ENCODE measurements at regions not wholly inside any gene's neighbourhood (a gene's known extent, or its start where the extent isn't known, plus 50 kb on each side); places are given as distances from the start of the nearest gene placed in this dataset.
A peak's percentile ranks its signal among the peaks of the same experiment; 100 is the strongest.

GRCh38 chr9:4435197-4435596, 55.1 kb upstream of the SLC1A1 start:
- peaks cover 5 to 7% of the 10 kb centered on the region in 2 donors for H3K9me3 Mint-ChIP-seq
- H3K4me1 Mint-ChIP-seq (ENCODE audit: low read depth), result no peaks in the 10 kb centered on the region
- peaks cover 0 to 3% of the 10 kb centered on the region in 2 donors for H3K36me3 Mint-ChIP-seq (ENCODE audit: insufficient read depth in 2 of 2)
- H3K27me3 Mint-ChIP-seq (ENCODE audit: low read depth), result no peaks in the 10 kb centered on the region
- no peak overlapping the region for H3K27ac Mint-ChIP-seq
- ATAC-seq (replicated peaks in 1 of 2) (no peak), DNase-seq (no peak)
- H3K4me3 Mint-ChIP-seq, result no peak overlapping the region

DNA sequence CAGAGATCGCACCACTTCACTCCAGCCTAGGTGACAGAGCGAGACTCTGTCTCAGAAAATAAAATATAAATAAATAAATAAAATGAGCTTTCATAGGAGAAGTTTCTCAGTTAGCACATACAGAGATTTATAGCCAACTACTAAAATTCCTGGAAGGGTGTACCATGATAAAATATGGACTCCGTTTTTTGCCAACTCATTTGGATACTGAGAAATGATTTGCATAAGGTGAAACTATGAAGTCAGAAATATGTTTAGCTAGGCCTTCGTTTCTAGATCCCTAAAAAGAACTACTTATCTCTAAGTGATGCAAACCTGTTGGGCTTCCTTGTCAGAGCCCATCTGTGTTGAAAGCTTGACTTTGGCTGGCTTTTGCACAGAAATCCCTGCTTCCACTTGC, 56.9 kb upstream of the SLC1A1 start:
- Mint-ChIP-seq H3K27ac (no peak overlapping the region), H3K36me3 (ENCODE audit: insufficient read depth in 2 of 2) (no peaks in the 10 kb centered on the region), H3K9me3 (no peaks in the 10 kb centered on the region), H3K4me1 (ENCODE audit: low read depth) (no peaks in the 10 kb centered on the region), H3K27me3 (ENCODE audit: low read depth) (no peaks in the 10 kb centered on the region), H3K4me3 (no peak overlapping the region)
- no peak for DNase-seq
- ATAC-seq (replicated peaks in 1 of 2), result no peak

DNA sequence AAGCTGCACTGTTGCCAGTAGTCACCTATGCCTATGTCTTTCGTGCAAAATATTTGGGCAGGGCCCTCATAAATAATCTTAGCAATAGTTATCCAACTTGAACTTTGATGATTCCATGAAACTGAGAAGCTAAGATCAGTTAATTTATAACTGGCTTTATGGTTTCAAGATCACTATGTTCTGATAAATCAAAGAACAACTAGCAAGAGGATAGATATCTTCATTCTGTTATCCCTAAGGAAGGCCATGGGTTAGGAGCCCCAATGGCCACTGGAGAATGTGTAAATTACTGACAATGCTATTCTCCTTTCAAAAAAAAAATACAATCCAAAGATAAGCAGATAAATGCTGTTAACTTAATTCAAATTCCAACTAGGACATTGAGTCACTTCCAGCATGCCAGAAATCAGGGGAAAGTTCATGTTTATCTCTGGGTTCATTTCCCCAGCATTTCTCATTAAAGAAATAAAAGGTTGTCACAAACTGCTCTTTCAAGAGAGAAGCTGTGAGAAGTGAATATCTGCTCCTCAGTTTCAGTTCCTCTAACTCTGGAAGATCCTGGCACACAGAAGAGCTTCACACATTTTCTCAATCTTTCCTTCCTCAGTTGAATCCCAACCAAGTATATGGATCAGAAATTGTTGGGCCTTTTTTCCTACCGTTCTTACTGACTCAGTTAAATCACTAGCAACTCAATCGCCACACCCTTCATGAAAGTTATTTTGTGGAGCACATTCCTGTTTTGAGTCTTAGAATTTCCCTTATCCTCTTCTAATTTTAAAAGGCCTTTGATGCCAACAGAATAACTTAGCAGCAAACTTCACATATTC, 59.6 kb upstream of the SLC1A1 start:
- no peak overlapping the region for H3K27ac Mint-ChIP-seq
- ATAC-seq (replicated peaks in 1 of 2), result no peak
- H3K4me3 Mint-ChIP-seq, result no peak overlapping the region
- no peaks in the 10 kb centered on the region for H3K9me3 Mint-ChIP-seq
- no peaks in the 10 kb centered on the region for H3K27me3 Mint-ChIP-seq (ENCODE audit: low read depth)
- H3K4me1 Mint-ChIP-seq (ENCODE audit: low read depth), result no peaks in the 10 kb centered on the region
- no peaks in the 10 kb centered on the region for H3K36me3 Mint-ChIP-seq (ENCODE audit: insufficient read depth in 2 of 2)
- DNase-seq, result no peak

GRCh38 chr9:4425319-4426045, 64.8 kb upstream of the SLC1A1 start:
- H3K27ac Mint-ChIP-seq, result no peak overlapping the region
- no peak for ATAC-seq (replicated peaks in 1 of 2)
- no peak for DNase-seq
- H3K4me1 Mint-ChIP-seq (ENCODE audit: low read depth), result peaks cover 17% of the 10 kb centered on the region
- no peaks in the 10 kb centered on the region for H3K36me3 Mint-ChIP-seq (ENCODE audit: insufficient read depth in 2 of 2)
- no peak overlapping the region for H3K4me3 Mint-ChIP-seq
- no peaks in the 10 kb centered on the region for H3K27me3 Mint-ChIP-seq (ENCODE audit: low read depth)
- no peaks in the 10 kb centered on the region for H3K9me3 Mint-ChIP-seq

DNA sequence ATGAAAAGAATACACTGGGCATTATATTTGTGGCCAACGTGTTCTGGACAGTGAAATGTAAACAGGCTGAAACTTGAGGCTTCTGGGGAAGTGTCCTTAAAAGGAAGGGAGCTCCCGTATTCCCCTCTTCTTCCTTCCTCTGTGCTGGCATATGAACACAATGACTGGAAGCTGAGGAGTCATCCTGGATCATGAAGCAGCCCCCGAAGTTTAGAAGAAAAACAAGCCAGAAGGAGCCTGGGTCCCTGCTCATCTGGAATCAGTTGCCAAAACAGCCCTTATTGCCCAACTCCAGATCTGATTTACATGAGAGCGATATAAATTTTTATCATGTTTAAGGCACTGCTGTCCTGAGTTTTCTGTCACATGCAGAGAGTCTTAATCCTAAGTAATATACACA, 65.4 kb upstream of the SLC1A1 start:
- Mint-ChIP-seq H3K36me3 (ENCODE audit: insufficient read depth in 2 of 2) (no peaks in the 10 kb centered on the region), H3K9me3 (no peaks in the 10 kb centered on the region), H3K27me3 (ENCODE audit: low read depth) (no peaks in the 10 kb centered on the region), H3K27ac (no peak overlapping the region), H3K4me3 (no peak overlapping the region), H3K4me1 (ENCODE audit: low read depth) (peaks cover 17% of the 10 kb centered on the region)
- ATAC-seq (replicated peaks in 1 of 2) (no peak), DNase-seq (no peak)

GRCh38 chr9:4424038-4424437, 66.2 kb upstream of the SLC1A1 start:
- Mint-ChIP-seq H3K9me3 (no peaks in the 10 kb centered on the region), H3K36me3 (ENCODE audit: insufficient read depth in 2 of 2) (no peaks in the 10 kb centered on the region), H3K27ac (no peak overlapping the region), H3K4me1 (ENCODE audit: low read depth) (peaks cover 17% of the 10 kb centered on the region), H3K4me3 (no peak overlapping the region), H3K27me3 (ENCODE audit: low read depth) (no peaks in the 10 kb centered on the region)
- ATAC-seq (replicated peaks in 1 of 2) (no peak), DNase-seq (no peak)

GRCh38 chr9:4423207-4423610, 67.1 kb upstream of the SLC1A1 start:
- Mint-ChIP-seq H3K27me3 (ENCODE audit: low read depth) (no peaks in the 10 kb centered on the region), H3K4me3 (no peak overlapping the region), H3K9me3 (no peaks in the 10 kb centered on the region), H3K27ac (no peak overlapping the region), H3K4me1 (ENCODE audit: low read depth) (peaks cover 17% of the 10 kb centered on the region), H3K36me3 (ENCODE audit: insufficient read depth in 2 of 2) (no peaks in the 10 kb centered on the region)
- DNase-seq (no peak), ATAC-seq (replicated peaks in 1 of 2) (no peak)

DNA sequence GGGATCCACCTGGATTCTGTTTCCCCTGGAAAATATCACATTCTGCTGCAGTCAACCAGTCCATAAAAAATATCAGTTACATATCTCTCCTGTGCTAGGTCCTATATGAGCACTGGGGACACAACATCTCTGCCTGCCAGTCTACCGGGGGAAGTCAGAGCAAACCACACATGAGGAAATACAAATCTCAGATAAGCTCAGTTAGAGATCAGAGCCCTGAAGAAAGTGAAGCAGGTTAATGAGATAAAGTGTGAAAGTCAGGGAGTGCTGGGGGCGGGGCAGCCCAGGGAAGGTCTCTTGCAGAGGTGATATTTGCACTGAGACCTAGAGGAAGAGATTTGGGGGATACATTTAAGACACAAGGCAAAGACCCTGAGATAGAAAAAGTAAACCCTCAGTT, 67.8 kb upstream of the SLC1A1 start:
- Mint-ChIP-seq H3K27me3 (ENCODE audit: low read depth) (no peaks in the 10 kb centered on the region), H3K4me1 (ENCODE audit: low read depth) (peaks cover 17% of the 10 kb centered on the region), H3K9me3 (no peaks in the 10 kb centered on the region), H3K4me3 (no peak overlapping the region), H3K27ac (no peak overlapping the region), H3K36me3 (ENCODE audit: insufficient read depth in 2 of 2) (no peaks in the 10 kb centered on the region)
- ATAC-seq (replicated peaks in 1 of 2) (no peak), DNase-seq (no peak)

DNA sequence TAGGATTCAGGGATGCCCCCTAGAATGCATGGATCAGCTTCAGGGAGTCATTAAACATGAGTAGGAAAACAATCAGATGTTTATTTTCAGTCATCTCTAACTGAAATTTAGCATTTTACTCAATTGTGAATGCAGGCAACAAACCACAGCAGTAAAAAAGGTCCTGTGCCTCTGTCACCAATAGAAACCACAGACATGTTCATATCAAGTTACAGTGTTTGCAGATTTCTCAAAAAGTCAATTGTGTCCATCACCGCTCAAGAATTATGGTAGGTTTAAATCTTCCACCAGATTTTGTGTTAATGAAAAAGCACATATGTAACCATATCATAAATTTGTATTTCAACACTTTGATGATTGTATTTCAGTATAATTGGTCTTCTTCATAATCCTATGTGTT, 68.4 kb upstream of the SLC1A1 start:
- H3K36me3 Mint-ChIP-seq (ENCODE audit: insufficient read depth in 2 of 2), result no peaks in the 10 kb centered on the region
- no peak overlapping the region for H3K4me3 Mint-ChIP-seq
- no peak overlapping the region for H3K27ac Mint-ChIP-seq
- no peaks in the 10 kb centered on the region for H3K9me3 Mint-ChIP-seq
- ATAC-seq (replicated peaks in 1 of 2), result peak in 1 of 2 donors; percentile 39
- no peaks in the 10 kb centered on the region for H3K27me3 Mint-ChIP-seq (ENCODE audit: low read depth)
- DNase-seq, result no peak
- H3K4me1 Mint-ChIP-seq (ENCODE audit: low read depth), result peaks cover 17% of the 10 kb centered on the region

DNA sequence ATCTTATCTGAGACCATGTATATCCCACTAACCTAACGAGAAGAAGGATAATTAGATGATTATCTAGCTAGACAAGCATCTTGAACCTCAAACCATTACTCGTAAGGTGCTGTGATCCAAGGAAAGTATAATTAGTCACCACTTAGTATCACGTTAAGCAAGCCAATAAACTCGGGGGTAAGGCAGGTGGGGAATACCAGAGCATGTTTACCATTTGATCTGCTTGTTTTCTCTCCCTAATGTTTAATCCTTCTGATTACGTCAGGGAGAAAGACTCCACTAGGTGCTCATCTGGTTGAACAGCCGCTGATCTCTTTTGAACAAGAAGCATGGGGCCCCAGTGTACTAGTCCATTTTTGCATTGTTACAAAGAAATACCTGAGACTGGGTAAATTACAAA, 69.9 kb upstream of the SLC1A1 start:
- no peaks in the 10 kb centered on the region for H3K36me3 Mint-ChIP-seq (ENCODE audit: insufficient read depth in 2 of 2)
- no peak for ATAC-seq (replicated peaks in 1 of 2)
- no peak overlapping the region for H3K27ac Mint-ChIP-seq
- no peaks in the 10 kb centered on the region for H3K9me3 Mint-ChIP-seq
- DNase-seq, result no peak
- peaks cover 17% of the 10 kb centered on the region for H3K4me1 Mint-ChIP-seq (ENCODE audit: low read depth)
- H3K27me3 Mint-ChIP-seq (ENCODE audit: low read depth), result no peaks in the 10 kb centered on the region
- H3K4me3 Mint-ChIP-seq, result no peak overlapping the region

DNA sequence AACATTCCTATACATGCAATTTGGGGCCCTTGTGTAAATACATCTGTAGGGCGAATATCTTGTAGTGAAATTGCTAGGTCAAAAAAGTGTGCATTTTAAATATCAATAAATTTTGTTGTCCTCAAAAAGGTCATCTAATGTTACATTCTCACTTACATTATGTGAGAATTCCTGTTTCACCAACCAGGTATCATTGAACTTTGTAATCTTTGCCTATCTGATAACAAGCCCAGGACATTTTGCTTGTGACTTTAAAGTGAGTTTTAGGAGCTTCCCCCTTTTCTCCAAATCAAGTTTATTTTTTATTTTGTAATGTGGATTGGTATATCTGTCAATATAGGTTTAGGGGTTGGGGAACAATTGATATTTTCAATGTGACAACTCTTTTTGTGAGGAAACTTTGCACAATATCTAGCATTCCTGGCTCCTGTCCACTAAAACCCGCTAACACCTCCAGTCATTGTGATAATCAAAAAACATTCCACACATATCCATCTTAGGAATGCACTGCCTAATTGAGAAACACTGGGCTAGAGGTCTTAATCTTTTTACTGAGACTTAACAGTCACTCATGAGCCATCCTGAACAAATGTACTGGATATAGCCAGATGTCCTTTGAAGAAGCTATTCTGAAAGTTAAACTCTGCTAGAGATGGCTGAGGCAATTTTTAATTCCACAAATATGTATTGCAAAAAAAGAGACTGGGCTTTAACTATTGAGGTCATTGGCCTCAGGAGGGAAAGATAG, 72.5 kb upstream of the SLC1A1 start:
- H3K27ac Mint-ChIP-seq, result no peak overlapping the region
- no peak for ATAC-seq (replicated peaks in 1 of 2)
- no peaks in the 10 kb centered on the region for H3K36me3 Mint-ChIP-seq (ENCODE audit: insufficient read depth in 2 of 2)
- H3K27me3 Mint-ChIP-seq (ENCODE audit: low read depth), result no peaks in the 10 kb centered on the region
- no peak overlapping the region for H3K4me3 Mint-ChIP-seq
- no peaks in the 10 kb centered on the region for H3K9me3 Mint-ChIP-seq
- peaks cover 16% of the 10 kb centered on the region for H3K4me1 Mint-ChIP-seq (ENCODE audit: low read depth)
- no peak for DNase-seq

- no peaks in the 10 kb centered on the region for H3K9me3 Mint-ChIP-seq
- H3K36me3 Mint-ChIP-seq (ENCODE audit: insufficient read depth in 2 of 2), result no peaks in the 10 kb centered on the region
- ATAC-seq (replicated peaks in 1 of 2) (no peak), DNase-seq (no peak)
- H3K4me3 Mint-ChIP-seq, result no peak overlapping the region
- no peak overlapping the region for H3K27ac Mint-ChIP-seq
- H3K27me3 Mint-ChIP-seq (ENCODE audit: low read depth), result no peaks in the 10 kb centered on the region
- H3K4me1 Mint-ChIP-seq (ENCODE audit: low read depth), result peaks cover 3% of the 10 kb centered on the region
These were observed 73.8 kb upstream of the SLC1A1 start for GRCh38 chr9:4416467-4416866.

DNA sequence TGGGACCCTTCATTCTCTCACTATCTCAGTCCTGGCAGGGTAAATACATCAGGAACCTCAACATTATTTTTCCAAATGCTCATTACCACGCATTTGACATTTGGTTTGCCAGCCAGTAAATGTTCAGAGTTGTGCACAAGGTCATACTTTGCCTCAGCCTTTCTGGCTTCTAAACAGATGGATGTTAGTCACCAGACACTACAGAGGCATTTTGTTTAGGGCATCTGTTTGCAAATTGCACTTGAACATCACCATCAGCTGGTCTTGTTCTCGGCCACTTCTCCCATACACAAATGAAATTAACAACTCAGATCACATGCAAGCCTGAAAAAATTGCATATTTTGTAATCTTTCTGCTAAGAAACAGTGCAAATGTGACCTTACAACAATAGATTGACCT, 75.0 kb upstream of the SLC1A1 start:
- no peaks in the 10 kb centered on the region for H3K4me1 Mint-ChIP-seq (ENCODE audit: low read depth)
- H3K4me3 Mint-ChIP-seq, result no peak overlapping the region
- ATAC-seq (replicated peaks in 1 of 2), result no peak
- H3K9me3 Mint-ChIP-seq, result no peaks in the 10 kb centered on the region
- H3K36me3 Mint-ChIP-seq (ENCODE audit: insufficient read depth in 2 of 2), result no peaks in the 10 kb centered on the region
- DNase-seq, result no peak
- H3K27ac Mint-ChIP-seq, result no peak overlapping the region
- no peaks in the 10 kb centered on the region for H3K27me3 Mint-ChIP-seq (ENCODE audit: low read depth)

Data from activated T-cell treated with anti-CD3 and anti-CD28 coated beads, Interleukin-2, amount 50 U/mL, for 72 hours (primary cell).